NB4 (cell line): ENCODE measurements at regions not wholly inside any gene's neighbourhood (a gene's known extent, or its start where the extent isn't known, plus 50 kb on each side); places are given as distances from the start of the nearest gene placed in this dataset.

Experiments used
- MAX ChIP-seq: IDR thresholded peaks from 2 replicates; pipeline ENCODE4 v1.6.1; 2011; ENCODE audit warnings: low read depth, low read length
- POLR2A ChIP-seq: IDR thresholded peaks from 2 replicates; pipeline ENCODE4 v1.6.1; 2011; ENCODE audit warnings: mild to moderate bottlenecking; ENCODE audit not compliant: insufficient read length; ENCODE audit errors: extremely low read depth
- TF ChIP-seq, protein P1 (sequence below): IDR thresholded peaks from one replicate; pipeline ENCODE4 v1.5.1; 2012; ENCODE audit warnings: low read depth, low read length

- TF ChIP-seq, protein P1, sequence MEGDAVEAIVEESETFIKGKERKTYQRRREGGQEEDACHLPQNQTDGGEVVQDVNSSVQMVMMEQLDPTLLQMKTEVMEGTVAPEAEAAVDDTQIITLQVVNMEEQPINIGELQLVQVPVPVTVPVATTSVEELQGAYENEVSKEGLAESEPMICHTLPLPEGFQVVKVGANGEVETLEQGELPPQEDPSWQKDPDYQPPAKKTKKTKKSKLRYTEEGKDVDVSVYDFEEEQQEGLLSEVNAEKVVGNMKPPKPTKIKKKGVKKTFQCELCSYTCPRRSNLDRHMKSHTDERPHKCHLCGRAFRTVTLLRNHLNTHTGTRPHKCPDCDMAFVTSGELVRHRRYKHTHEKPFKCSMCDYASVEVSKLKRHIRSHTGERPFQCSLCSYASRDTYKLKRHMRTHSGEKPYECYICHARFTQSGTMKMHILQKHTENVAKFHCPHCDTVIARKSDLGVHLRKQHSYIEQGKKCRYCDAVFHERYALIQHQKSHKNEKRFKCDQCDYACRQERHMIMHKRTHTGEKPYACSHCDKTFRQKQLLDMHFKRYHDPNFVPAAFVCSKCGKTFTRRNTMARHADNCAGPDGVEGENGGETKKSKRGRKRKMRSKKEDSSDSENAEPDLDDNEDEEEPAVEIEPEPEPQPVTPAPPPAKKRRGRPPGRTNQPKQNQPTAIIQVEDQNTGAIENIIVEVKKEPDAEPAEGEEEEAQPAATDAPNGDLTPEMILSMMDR: no peak
- TF ChIP-seq POLR2A: no peak
- TF ChIP-seq MAX: no peak
Observed at GRCh38 chr4:71262161-71262560, 76.7 kb upstream of the SLC4A4 start.
